H1 (cell line): ENCODE measurements at regions not wholly inside any gene's neighbourhood (a gene's known extent, or its start where the extent isn't known, plus 50 kb on each side); places are given as distances from the start of the nearest gene placed in this dataset.

Experiments
- CTCF ChIA-PET: fragments of 300-600 bp; sonication (Branson Sonifier 250); formaldehyde crosslinking; loops from one replicate; lab custom pipeline; 2021; ENCODE audit not compliant: partially characterized antibody; lab: Charles Lee
- POLR2A ChIA-PET: fragments of 300-600 bp; sonication (Branson Sonifier 250); formaldehyde crosslinking; loops from one replicate; lab custom pipeline; 2021; ENCODE audit warnings: inconsistent platforms; ENCODE audit not compliant: partially characterized antibody; lab: Charles Lee
- DNase-seq, 2 experiments: peaks; one replicate each; pipeline versions ENCODE4 v3.0.0 to v3.0.0-alpha.2; 2010 to 2022; ENCODE audit warnings: low spot score in 2 of 2, low read depth in 1 of 2, mixed read lengths in 1 of 2
- FAIRE-seq: peaks from 2 replicates; lab custom pipeline; 2011; peaks lifted over from hg19 to GRCh38; lab: Jason Lieb, UNC
- H2AFZ ChIP-seq: 2 replicates; pipeline ENCODE4 v1.8.1; 2012; ENCODE audit warnings: low read length, inconsistent platforms
- H2AK5ac ChIP-seq: 2 replicates; pipeline ENCODE4 v1.6.1; 2013; ENCODE audit warnings: low read depth, low read length
- H2BK120ac ChIP-seq: replicated peaks from 2 replicates; pipeline ENCODE3; 2013; ENCODE audit warnings: low read depth, low read length, inconsistent platforms
- H2BK12ac ChIP-seq: 2 replicates; pipeline ENCODE4 v1.6.1; 2013; ENCODE audit warnings: low read depth, low read length
- H2BK15ac ChIP-seq: 2 replicates; pipeline ENCODE4 v1.6.1; 2013; ENCODE audit warnings: low read length
- H2BK20ac ChIP-seq: 2 replicates; pipeline ENCODE4 v1.6.1; 2013; ENCODE audit warnings: low read length
- H2BK5ac ChIP-seq: 2 replicates; pipeline ENCODE4 v1.6.1; 2013; ENCODE audit warnings: low read depth, low read length
- H3K14ac ChIP-seq: 2 replicates; pipeline ENCODE4 v1.6.1; 2013; ENCODE audit warnings: inconsistent platforms; ENCODE audit not compliant: insufficient read length
- H3K18ac ChIP-seq: 2 replicates; pipeline ENCODE4 v1.6.1; 2013; ENCODE audit warnings: low read length; ENCODE audit errors: extremely low read depth
- H3K23ac ChIP-seq: 2 replicates; pipeline ENCODE4 v1.6.1; 2013; ENCODE audit warnings: inconsistent platforms; ENCODE audit not compliant: insufficient read length
- H3K23me2 ChIP-seq: 2 replicates; pipeline ENCODE4 v1.6.1; 2013; ENCODE audit warnings: low read depth, low read length
- H3K27ac ChIP-seq: 2 replicates; pipeline ENCODE4 v1.6.1; 2011; ENCODE audit warnings: low read depth, low read length, inconsistent platforms
- H3K27me3 ChIP-seq, 4 experiments: replicated peaks in 1 of 4; 1 replicate in 1 of 4; 2 replicates in 3 of 4; pipeline versions ENCODE4 v1.6.1 to v1.8.1; 2011 to 2013; ENCODE audit warnings: low read length in 3 of 4, mild to moderate bottlenecking in 3 of 4, inconsistent platforms in 2 of 4, mixed read lengths in 2 of 4, moderate library complexity in 1 of 4; ENCODE audit not compliant: control insufficient read depth in 3 of 4, insufficient read depth in 3 of 4; ENCODE audit errors: extremely low read depth in 1 of 4
- H3K36me3 ChIP-seq, 4 experiments: 2 replicates each; pipeline versions ENCODE4 v1.6.1 to v1.8.1; 2011 to 2013; ENCODE audit warnings: mild to moderate bottlenecking in 4 of 4, low read length in 3 of 4, moderate library complexity in 2 of 4, control low read depth in 1 of 4, inconsistent platforms in 1 of 4; ENCODE audit not compliant: insufficient read depth in 4 of 4, control insufficient read depth in 2 of 4
- H3K4ac ChIP-seq: replicated peaks from 2 replicates; pipeline ENCODE3; 2013; ENCODE audit warnings: low read length, low read depth, mixed read lengths, inconsistent platforms; ENCODE audit not compliant: insufficient read length
- H3K4me1 ChIP-seq, 4 experiments: replicated peaks in 1 of 4; 1 replicate in 1 of 4; 2 replicates in 3 of 4; pipeline versions ENCODE4 v1.6.1 to v1.8.1; 2011 to 2013; ENCODE audit warnings: low read length in 3 of 4, inconsistent platforms in 2 of 4, mixed read lengths in 1 of 4; ENCODE audit not compliant: insufficient read depth in 4 of 4, control insufficient read depth in 3 of 4
- H3K4me2 ChIP-seq, 2 experiments: 2 replicates each; pipeline versions ENCODE4 v1.6.1 to v1.8.1; 2011 to 2013; ENCODE audit warnings: low read depth in 2 of 2, low read length in 2 of 2, control low read depth in 1 of 2, inconsistent platforms in 1 of 2, mild to moderate bottlenecking in 1 of 2; ENCODE audit not compliant: insufficient read depth in 1 of 2
- H3K4me3 ChIP-seq, 4 experiments: fragments of 200-600, 300-600 bp in 1 of 4; sonication (generic), shearing (Covaris generic), sonication (Bioruptor Twin) in 1 of 4; 2 replicates each; pipeline versions ENCODE4 v1.5.1 to v1.8.1; 2011 to 2016; ENCODE audit warnings: low read length in 4 of 4, low read depth in 3 of 4, control low read depth in 2 of 4, inconsistent platforms in 2 of 4, mild to moderate bottlenecking in 2 of 4, mixed read lengths in 1 of 4, moderate library complexity in 1 of 4; ENCODE audit not compliant: insufficient read depth in 2 of 4; ENCODE audit errors: extremely low read depth in 1 of 4
- H3K56ac ChIP-seq: replicated peaks from 2 replicates; pipeline ENCODE3; 2013; ENCODE audit warnings: low read depth, mild to moderate bottlenecking, mixed read lengths, low read length, inconsistent platforms; ENCODE audit not compliant: insufficient read length
- H3K79me1 ChIP-seq: 2 replicates; pipeline ENCODE4 v1.6.1; 2013; ENCODE audit warnings: low read depth, low read length, control low read depth
- H3K79me2 ChIP-seq, 2 experiments: 2 replicates each; pipeline versions ENCODE4 v1.6.1 to v1.8.1; 2012 to 2013; ENCODE audit warnings: low read length in 2 of 2, mild to moderate bottlenecking in 2 of 2, inconsistent platforms in 1 of 2; ENCODE audit not compliant: insufficient read depth in 2 of 2, control insufficient read depth in 1 of 2
- H3K9ac ChIP-seq, 4 experiments: replicated peaks in 1 of 4; 1 replicate in 1 of 4; 2 replicates in 3 of 4; pipeline versions ENCODE4 v1.6.1 to v1.8.1; 2011 to 2013; ENCODE audit warnings: low read depth in 3 of 4, low read length in 3 of 4, control low read depth in 2 of 4, mild to moderate bottlenecking in 2 of 4, moderate library complexity in 2 of 4, inconsistent platforms in 1 of 4; ENCODE audit errors: extremely low read depth in 1 of 4
- H3K9me3 ChIP-seq, 2 experiments: 2 replicates each; pipeline versions ENCODE4 v1.6.1 to v1.8.1; 2012 to 2013; ENCODE audit warnings: mild to moderate bottlenecking in 2 of 2, moderate library complexity in 2 of 2, control low read depth in 1 of 2, inconsistent platforms in 1 of 2, low read depth in 1 of 2, low read length in 1 of 2, mixed read lengths in 1 of 2; ENCODE audit not compliant: insufficient read depth in 2 of 2
- H4K20me1 ChIP-seq, 2 experiments: replicated peaks in 1 of 2; 2 replicates each; pipeline versions ENCODE3 to v1.8.1; 2011 to 2013; ENCODE audit warnings: inconsistent platforms in 2 of 2, low read length in 2 of 2, mild to moderate bottlenecking in 1 of 2; ENCODE audit not compliant: insufficient read depth in 2 of 2, control insufficient read depth in 1 of 2
- H4K5ac ChIP-seq: 2 replicates; pipeline ENCODE4 v1.6.1; 2013; ENCODE audit warnings: low read length, low read depth, mixed read lengths, inconsistent platforms; ENCODE audit not compliant: insufficient read length
- H4K8ac ChIP-seq: 2 replicates; pipeline ENCODE4 v1.8.0; 2013; ENCODE audit warnings: mild to moderate bottlenecking, moderate library complexity, low read length, inconsistent platforms; ENCODE audit not compliant: insufficient read depth; ENCODE audit errors: extremely low read depth
- H4K91ac ChIP-seq: replicated peaks from 2 replicates; pipeline ENCODE3; 2013; ENCODE audit warnings: low read length, mixed read lengths, inconsistent platforms; ENCODE audit not compliant: insufficient read length
- CHD1 ChIP-seq: IDR thresholded peaks from 2 replicates; pipeline ENCODE4 v1.6.1; 2012; ENCODE audit warnings: low read depth, low read length, improper control_type of control experiment
- EP300 ChIP-seq, 2 experiments: IDR thresholded peaks; 1 replicate in 1 of 2; 2 replicates in 1 of 2; pipeline ENCODE4 v1.6.1; 2011 to 2012; ENCODE audit warnings: low read depth in 2 of 2, low read length in 2 of 2, mild to moderate bottlenecking in 2 of 2, borderline replicate concordance in 1 of 2, inconsistent platforms in 1 of 2, moderate library complexity in 1 of 2
- WGBS, 2 experiments: shearing (Covaris generic) in 1 of 2; methylation state at CpG; one replicate each; pipeline versions ENCODE4 v1.1.6 to v1.1.7; 2013 to 2015; ENCODE audit warnings: low lambda C conversion rate in 2 of 2, mixed read lengths in 2 of 2, inconsistent platforms in 1 of 2, low coverage in 1 of 2, missing lambda C conversion rate in 1 of 2; ENCODE audit not compliant: insufficient replicate concordance in 2 of 2, insufficient coverage in 1 of 2, insufficient read length in 1 of 2; ENCODE audit errors: extremely low coverage in 1 of 2, missing lambda C conversion rate in 1 of 2; 5-methylcytosine and 5-hydroxymethylcytosine counted together

DNA sequence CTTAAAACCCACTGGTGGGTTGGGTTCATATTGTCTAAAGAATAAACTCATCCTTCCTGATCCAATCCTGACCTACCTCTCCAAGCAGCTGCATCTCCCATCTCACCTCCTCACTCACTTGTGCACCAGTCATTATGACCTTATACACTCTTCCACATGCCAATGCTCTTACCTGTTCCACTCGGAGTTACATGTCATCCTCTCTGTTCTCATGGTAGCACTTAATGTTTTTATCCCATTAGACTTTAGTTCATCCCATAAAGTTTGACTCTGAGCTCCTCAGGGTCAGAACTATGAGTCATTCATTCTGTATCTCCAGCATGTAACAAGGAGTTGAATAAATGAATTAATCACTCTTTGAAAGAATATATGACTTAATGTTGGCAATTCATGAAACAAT is 330.2 kb downstream of the KLF12 start:
- no peak overlapping the region for H4K5ac ChIP-seq
- no peak overlapping the region for H4K91ac ChIP-seq
- no peaks in the 10 kb centered on the region for H3K36me3 ChIP-seq

More for the DNA sequence above, 330.2 kb downstream of the KLF12 start:
- H2BK20ac ChIP-seq, result no peak overlapping the region
- H3K4me1 ChIP-seq, result peaks cover 0 to 2% (median under 1%) of the 10 kb centered on the region in 4 experiments; a peak in 1 of 7 replicates
- no peak overlapping the region for H2AFZ ChIP-seq
- H3K79me2 ChIP-seq, result no peaks in the 10 kb centered on the region
- no peak overlapping the region for H3K18ac ChIP-seq
- H3K9ac ChIP-seq, result no peak overlapping the region
- FAIRE-seq, result no peak
- no peak overlapping the region for H3K56ac ChIP-seq
- H2BK5ac ChIP-seq, result no peak overlapping the region
- no peak overlapping the region for H3K4me2 ChIP-seq
- H3K14ac ChIP-seq, result no peak overlapping the region
- no peak overlapping the region for H3K4me3 ChIP-seq
- no peaks in the 10 kb centered on the region for H4K20me1 ChIP-seq
- H2BK12ac ChIP-seq, result no peak overlapping the region
- H2BK120ac ChIP-seq, result no peak overlapping the region
- no peaks in the 10 kb centered on the region for H3K79me1 ChIP-seq
- H2AK5ac ChIP-seq, result no peak overlapping the region
- H3K23me2 ChIP-seq, result no peaks in the 10 kb centered on the region
- 78% methylated on average over 1 of the region's 1 CpG; no CpG with 5 or more reads in 1 of the 2 experiments for WGBS, 2 experiments
- no peak overlapping the region for H3K27ac ChIP-seq
- no peak overlapping the region for H2BK15ac ChIP-seq
- no peaks in the 10 kb centered on the region for H3K27me3 ChIP-seq
- no peak overlapping the region for H3K4ac ChIP-seq
- H3K23ac ChIP-seq, result no peak overlapping the region
- ChIA-PET POLR2A (no interaction called here), CTCF (interaction anchor here (0.7 kb wide), 1 partner anchor 111 kb away, joined by 6 read pairs; no protein-coding TSS in a partner anchor)
- H4K8ac ChIP-seq, result no peak overlapping the region
- no peak for DNase-seq
- no peaks in the 10 kb centered on the region for H3K9me3 ChIP-seq
- TF ChIP-seq EP300 (IDR thresholded peaks at IDR 0.05; ENCODE audit: borderline replicate concordance in 1 of 2, low read depth in 2 of 2, low read length in 2 of 2) (no peak), CHD1 (no peak)
